Thyroid gland (tissue), 4 donors: ENCODE measurements at regions not wholly inside any gene's neighbourhood (a gene's known extent, or its start where the extent isn't known, plus 50 kb on each side); places are given as distances from the start of the nearest gene placed in this dataset.

ENCODE experiments used
- CTCF ChIP-seq, 6 experiments: fragments of 200-600 bp in 3 of 6; fragments of 450-650 bp in 3 of 6; sonication (generic) in 3 of 6; IDR thresholded peaks; one replicate each; pipeline ENCODE4 v1.5.1; 2016 to 2019; ENCODE audit warnings: antibody characterized with exemption in 6 of 6, mild to moderate bottlenecking in 2 of 6, inconsistent platforms in 1 of 6, moderate library complexity in 1 of 6
- POLR2A ChIP-seq, 2 donors: fragments of 450-650 bp; IDR thresholded peaks; one replicate each; pipeline ENCODE4 v1.6.1; 2017; ENCODE audit warnings: antibody characterized with exemption in 2 of 2, mild to moderate bottlenecking in 2 of 2, moderate library complexity in 1 of 2

GRCh38 chr3:31343075-31343474 lies 189.7 kb upstream of the STT3B start:
- TF ChIP-seq CTCF (IDR thresholded peaks at IDR 0.05) = no peak
- TF ChIP-seq POLR2A (IDR thresholded peaks at IDR 0.05) = no peak
